ENCODE measurements at regions not wholly inside any gene's neighbourhood (a gene's known extent, or its start where the extent isn't known, plus 50 kb on each side); places are given as distances from the start of the nearest gene placed in this dataset.
"Not testable (repeated sequence)": the region's sequence is repeated elsewhere in the genome, so short reads cannot be mapped to it uniquely, and the experiment has no call there.

- no peak for DNase-seq
These were observed 93.6 kb downstream of the ZNF281 start for GRCh38 chr1:200316148-200316803.

- no peak for DNase-seq
These were observed 95.6 kb downstream of the ZNF281 start for GRCh38 chr1:200314085-200314750.

- no peak for DNase-seq
These were observed 98.6 kb downstream of the ZNF281 start for GRCh38 chr1:200311256-200311655.

GRCh38 chr1:200310824-200311223 lies 99.0 kb downstream of the ZNF281 start:
- no peak for DNase-seq

- DNase-seq: no peak
These were observed 102.1 kb downstream of the ZNF281 start for GRCh38 chr1:200307755-200308066.

- peak; percentile 59 for DNase-seq
These were observed 102.7 kb downstream of the ZNF281 start for GRCh38 chr1:200306944-200307754.

GRCh38 chr1:200305806-200306205 lies 104.0 kb downstream of the ZNF281 start:
- DNase-seq: no peak

- no peak for DNase-seq
These were observed 105.7 kb downstream of the ZNF281 start for GRCh38 chr1:200304171-200304570.

- DNase-seq: no peak
These were observed 106.9 kb downstream of the ZNF281 start for GRCh38 chr1:200302921-200303290.

- peak; percentile 65 for DNase-seq
These were observed 107.5 kb downstream of the ZNF281 start for GRCh38 chr1:200302192-200302920.

GRCh38 chr1:200301152-200301551 lies 108.7 kb downstream of the ZNF281 start:
- no peak for DNase-seq

- no peak for DNase-seq
These were observed 110.3 kb downstream of the ZNF281 start for GRCh38 chr1:200299571-200299970.

- DNase-seq: no peak
These were observed 111.6 kb downstream of the ZNF281 start for GRCh38 chr1:200298242-200298641.

GRCh38 chr1:200296091-200296661 lies 113.7 kb downstream of the ZNF281 start:
- DNase-seq: no peak

GRCh38 chr1:200294241-200294640 lies 115.6 kb downstream of the ZNF281 start:
- DNase-seq: no peak

GRCh38 chr1:200292699-200293098 lies 117.1 kb downstream of the ZNF281 start:
- no peak for DNase-seq

- DNase-seq: no peak
These were observed 118.7 kb downstream of the ZNF281 start for GRCh38 chr1:200291106-200291505.

GRCh38 chr1:200290010-200290685 lies 119.7 kb downstream of the ZNF281 start:
- DNase-seq: no peak

GRCh38 chr1:200288226-200288625 lies 121.6 kb downstream of the ZNF281 start:
- no peak for DNase-seq

GRCh38 chr1:200284236-200284635 lies 125.6 kb downstream of the ZNF281 start:
- not testable (repeated sequence) for DNase-seq

- DNase-seq: no peak
These were observed 127.2 kb downstream of the ZNF281 start for GRCh38 chr1:200282497-200283122.

Measured in CD4-positive, alpha-beta T cell treated with Interleukin-17A for 1 hour (primary cell).